A549 (cell line): ENCODE measurements at regions not wholly inside any gene's neighbourhood (a gene's known extent, or its start where the extent isn't known, plus 50 kb on each side); places are given as distances from the start of the nearest gene placed in this dataset.

Source experiments
- ATAC-seq, 2 experiments: fragments of 200-7000 bp in 1 of 2; fragments of >200 bp in 1 of 2; cut with Nextera tagmentation in 1 of 2; cut with Tn5 transposase in 1 of 2; 3 replicates each; pipeline versions ENCODE4 v1.8.0 to v1.9.1; 2018 to 2020; ENCODE audit warnings: mild to moderate bottlenecking in 1 of 2, moderate library complexity in 1 of 2
- CTCF ChIA-PET: fragments of 300-600 bp; sonication (Branson Sonifier 250); formaldehyde crosslinking; extraction: SDS; loops from one replicate; lab custom pipeline; 2021; ENCODE audit warnings: antibody characterized with exemption, inconsistent platforms; lab: Yijun Ruan, JAX
- POLR2A ChIA-PET: fragments of 350-600 bp; formaldehyde crosslinking; extraction: SDS; loops from one replicate; lab custom pipeline; 2021; ENCODE audit warnings: antibody characterized with exemption, inconsistent platforms; lab: Yijun Ruan, JAX
- DNase-seq, 2 experiments: peaks; one replicate each; pipeline versions ENCODE4 v3.0.0 to v3.0.0-alpha.2; 2011 to 2016; ENCODE audit warnings: low read depth in 1 of 2, low spot score in 1 of 2
- FAIRE-seq: peaks from 2 replicates; lab custom pipeline; 2011; peaks lifted over from hg19 to GRCh38; lab: Jason Lieb, UNC
- H3K27ac ChIP-seq, 2 experiments: fragments of >200 bp; sonication (Bioruptor Twin); formaldehyde crosslinking; 3 replicates each; pipeline ENCODE4 v1.5.1; 2016 to 2017
- H3K4me1 ChIP-seq: fragments of >200 bp; sonication (Bioruptor Twin); formaldehyde crosslinking; 3 replicates; pipeline ENCODE4 v1.6.1; 2016
- H3K4me2 ChIP-seq: fragments of >200 bp; sonication (Bioruptor Twin); formaldehyde crosslinking; 3 replicates; pipeline ENCODE4 v1.6.1; 2016
- H3K4me3 ChIP-seq: fragments of >200 bp; sonication (Bioruptor Twin); formaldehyde crosslinking; 3 replicates; pipeline ENCODE4 v1.5.1; 2016
- H3K9me3 ChIP-seq: fragments of >200 bp; sonication (Bioruptor Twin); formaldehyde crosslinking; 3 replicates; pipeline ENCODE4 v1.6.1; 2016
- BHLHE40 ChIP-seq: IDR thresholded peaks from 2 replicates; pipeline ENCODE4 v1.6.1; 2012; ENCODE audit warnings: low read depth, low read length, inconsistent platforms
- CBX2 ChIP-seq: fragments of 200-600 bp; sonication (generic); IDR thresholded peaks from 2 replicates; pipeline ENCODE4 v1.6.1; 2016; ENCODE audit warnings: low read depth, mild to moderate bottlenecking, borderline replicate concordance
- CHD4 ChIP-seq: fragments of 200-600 bp; sonication (generic); IDR thresholded peaks from 2 replicates; pipeline ENCODE4 v1.6.1; 2016; ENCODE audit warnings: antibody characterized with exemption, mild to moderate bottlenecking, borderline replicate concordance
- EHF ChIP-seq: fragments of 250-450 bp; sonication (Bioruptor Pico); IDR thresholded peaks from 2 replicates; pipeline ENCODE4 v1.5.0; 2020; ENCODE audit warnings: mild to moderate bottlenecking
- FOXS1 ChIP-seq: fragments of 250-450 bp; sonication (Bioruptor Pico); IDR thresholded peaks from 2 replicates; pipeline ENCODE4 v1.5.0; 2020; ENCODE audit warnings: mild to moderate bottlenecking, moderate library complexity
- HEYL ChIP-seq: fragments of 250-450 bp; sonication (Bioruptor Pico); IDR thresholded peaks from 2 replicates; pipeline ENCODE4 v1.8.0; 2021; ENCODE audit warnings: mild to moderate bottlenecking, moderate library complexity
- HOXA7 ChIP-seq: fragments of 250-450 bp; sonication (Bioruptor Pico); IDR thresholded peaks from 2 replicates; pipeline ENCODE4 v1.5.0; 2020; ENCODE audit warnings: mild to moderate bottlenecking, moderate library complexity
- HOXB13 ChIP-seq: fragments of 250-450 bp; sonication (Bioruptor Pico); IDR thresholded peaks from 2 replicates; pipeline ENCODE4 v1.5.0; 2020; ENCODE audit warnings: low read depth, mild to moderate bottlenecking, moderate library complexity
- JUN ChIP-seq, 2 experiments: fragments of >200 bp; sonication (Bioruptor Twin); formaldehyde crosslinking; IDR thresholded peaks; 2 replicates in 1 of 2; 3 replicates in 1 of 2; pipeline ENCODE4 v1.6.1; 2016 to 2017
- KDM1A ChIP-seq: fragments of 200-600 bp; sonication (generic); IDR thresholded peaks from 2 replicates; pipeline ENCODE4 v1.6.1; 2016; ENCODE audit warnings: low read depth, mild to moderate bottlenecking
- MAZ ChIP-seq: fragments of 150-350 bp; IDR thresholded peaks from 2 replicates; pipeline ENCODE4 v1.6.1; 2014; ENCODE audit warnings: antibody characterized with exemption, low read depth, low read length, borderline replicate concordance
- NR3C1 ChIP-seq: fragments of >200 bp; sonication (Bioruptor Twin); formaldehyde crosslinking; IDR thresholded peaks from 3 replicates; pipeline ENCODE4 v1.6.1; 2017
- PHF8 ChIP-seq: fragments of 200-600 bp; sonication (generic); IDR thresholded peaks from 2 replicates; pipeline ENCODE4 v1.6.1; 2016; ENCODE audit warnings: low read depth, mild to moderate bottlenecking, antibody characterized with exemption, moderate library complexity, borderline replicate concordance
- POLR2A ChIP-seq: IDR thresholded peaks from 2 replicates; pipeline ENCODE4 v1.6.1; 2012; ENCODE audit warnings: mild to moderate bottlenecking, low read length
- POLR2AphosphoS2 ChIP-seq: conservative IDR thresholded peaks from 2 replicates; pipeline ENCODE4 v1.6.1; 2012; ENCODE audit warnings: low read length, improper control_type of control experiment, inconsistent platforms
- RAD21 ChIP-seq, 2 experiments: fragments of >200 bp in 1 of 2; sonication (Bioruptor Twin) in 1 of 2; formaldehyde crosslinking in 1 of 2; IDR thresholded peaks in 1 of 2; conservative IDR thresholded peaks in 1 of 2; 2 replicates in 1 of 2; 3 replicates in 1 of 2; pipeline ENCODE4 v1.6.1; 2012 to 2018; ENCODE audit warnings: inconsistent platforms in 1 of 2
- RFX5 ChIP-seq: fragments of 450-650 bp; IDR thresholded peaks from 2 replicates; pipeline ENCODE4 v1.7.1; 2014; ENCODE audit warnings: antibody characterized with exemption, mild to moderate bottlenecking, moderate library complexity
- SMC3 ChIP-seq: fragments of >200 bp; sonication (Bioruptor Twin); formaldehyde crosslinking; IDR thresholded peaks from 3 replicates; pipeline ENCODE4 v1.6.1; 2018; ENCODE audit warnings: inconsistent platforms
- TFCP2L1 ChIP-seq: fragments of 250-450 bp; sonication (Bioruptor Pico); IDR thresholded peaks from 2 replicates; pipeline ENCODE4 v1.5.0; 2021; ENCODE audit warnings: mild to moderate bottlenecking
- USF2 ChIP-seq: fragments of 450-650 bp; IDR thresholded peaks from 2 replicates; pipeline ENCODE4 v1.6.1; 2014; ENCODE audit warnings: antibody characterized with exemption
- ZC3H11A ChIP-seq: fragments of 450-650 bp; IDR thresholded peaks from 2 replicates; pipeline ENCODE4 v1.6.1; 2014; ENCODE audit warnings: antibody characterized with exemption, mild to moderate bottlenecking
- ZFP36 ChIP-seq: fragments of 450-650 bp; IDR thresholded peaks from 2 replicates; pipeline ENCODE4 v1.6.1; 2014; ENCODE audit warnings: borderline replicate concordance; ENCODE audit not compliant: partially characterized antibody
- ZNF302 ChIP-seq: fragments of 250-450 bp; sonication (Bioruptor Pico); IDR thresholded peaks from 2 replicates; pipeline ENCODE4 v1.9.0; 2021; ENCODE audit warnings: inconsistent platforms, mild to moderate bottlenecking, moderate library complexity
- ZSCAN20 ChIP-seq: fragments of 250-450 bp; sonication (Bioruptor Pico); IDR thresholded peaks from 2 replicates; pipeline ENCODE4 v1.8.0; 2022; ENCODE audit warnings: mild to moderate bottlenecking, moderate library complexity
- WGBS: methylation state at CpG from one replicate; pipeline ENCODE4 v1.1.6; 2017; ENCODE audit errors: missing lambda C conversion rate; 5-methylcytosine and 5-hydroxymethylcytosine counted together
- TF ChIP-seq, protein P1 (sequence below): fragments of >200 bp; sonication (Bioruptor Twin); formaldehyde crosslinking; IDR thresholded peaks from 3 replicates; pipeline ENCODE4 v1.5.1; 2016
- TF ChIP-seq, protein P2 (sequence below): IDR thresholded peaks from 2 replicates; pipeline ENCODE4 v1.6.1; 2012; ENCODE audit warnings: low read depth, borderline replicate concordance
- TF ChIP-seq, protein P3 (sequence below): fragments of >200 bp; sonication (Bioruptor Twin); formaldehyde crosslinking; IDR thresholded peaks from 2 replicates; pipeline ENCODE4 v1.6.1; 2016

DNA sequence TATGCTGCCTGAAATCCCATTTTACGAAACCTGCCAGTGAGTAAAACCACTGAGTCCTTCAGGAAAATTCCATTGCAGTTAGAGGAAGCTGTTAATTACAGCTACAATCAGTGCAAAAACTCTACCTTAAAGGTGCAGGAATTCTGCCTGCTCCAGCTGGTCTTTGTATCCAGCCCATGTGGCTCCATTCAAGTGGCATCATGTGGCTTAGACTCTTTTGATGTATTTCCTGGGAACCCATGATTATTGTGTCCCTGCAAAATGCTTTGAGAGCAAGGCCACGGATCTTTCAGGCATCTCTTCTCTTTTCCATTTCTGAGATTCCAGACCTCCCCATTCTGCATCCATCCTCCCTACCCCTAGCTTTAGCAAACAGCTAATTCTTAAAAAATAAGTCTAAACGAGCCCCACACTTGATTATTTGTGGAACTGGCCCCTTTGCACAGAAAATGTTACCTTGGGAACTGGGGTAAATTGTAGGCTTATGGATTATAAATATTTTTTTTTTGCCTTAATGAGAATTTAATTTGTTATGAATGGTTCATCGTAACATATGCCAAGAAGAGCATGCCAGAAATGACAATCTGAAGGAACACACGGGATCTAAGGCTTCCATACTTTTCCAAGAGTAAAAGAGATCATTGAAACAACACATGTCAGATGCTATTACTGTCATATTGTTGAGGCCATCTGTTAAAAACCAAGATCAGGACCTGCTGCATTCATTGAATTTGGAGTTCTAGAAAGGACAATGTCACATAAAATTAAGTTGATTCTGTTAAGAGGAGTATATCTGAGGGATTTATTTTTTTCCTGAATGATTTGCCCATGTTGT, 144.6 kb downstream of the TPH2 start:
- Histone ChIP-seq H3K9me3 (no peaks in the 10 kb centered on the region), H3K4me1 (no peaks in the 10 kb centered on the region), H3K4me2 (no peak overlapping the region), H3K27ac (no peak overlapping the region), H3K4me3 (no peak overlapping the region)
- ChIA-PET CTCF (no interaction called here), POLR2A (no interaction called here)
- TF ChIP-seq RAD21 (conservative IDR thresholded peaks at IDR 0.05 in 1 of 2, IDR thresholded peaks at IDR 0.05 in 1 of 2) (no peak), MAZ (no peak), BHLHE40 (no peak), ZNF302 (CRISPR knock-in tag) (no peak), ZC3H11A (no peak), KDM1A (no peak), RFX5 (no peak)
- WGBS, result 2% methylated on average over 5 of the region's 5 CpGs
- no peak for FAIRE-seq
- ATAC-seq, result no peak
- no peak for DNase-seq

DNA sequence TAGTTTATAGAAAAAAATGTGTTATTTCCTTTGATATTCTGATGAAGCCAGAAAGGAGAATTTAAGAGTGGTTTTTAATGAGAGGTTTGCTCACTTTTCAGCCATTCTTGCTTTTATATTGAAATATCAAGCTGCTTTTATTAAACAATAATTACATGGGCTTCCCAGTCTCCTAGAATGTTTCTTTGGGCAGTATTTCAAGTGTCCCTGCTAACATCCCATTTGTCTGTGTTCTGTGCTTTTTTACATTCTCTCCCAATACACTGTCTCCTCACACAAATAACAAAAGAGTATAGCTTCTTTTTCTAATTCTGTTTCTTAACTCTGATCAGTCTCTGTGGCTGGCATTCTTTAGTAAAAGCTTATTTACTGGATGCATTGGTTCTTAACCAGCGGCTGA, 145.4 kb downstream of the TPH2 start:
- DNase-seq (no peak), FAIRE-seq (no peak), ATAC-seq (no peak)
- ChIA-PET POLR2A (no interaction called here), CTCF (no interaction called here)
- 0% methylated on average over 1 of the region's 1 CpG for WGBS
- Histone ChIP-seq H3K4me1 (no peaks in the 10 kb centered on the region), H3K4me3 (no peak overlapping the region), H3K9me3 (no peaks in the 10 kb centered on the region), H3K27ac (no peak overlapping the region)
- TF ChIP-seq ZFP36 (no peak), SMC3 (no peak), HOXB13 (CRISPR knock-in tag) (no peak), CHD4 (no peak), CBX2 (no peak), TFCP2L1 (CRISPR knock-in tag) (no peak), POLR2AphosphoS2 (no peak), USF2 (no peak), HEYL (CRISPR knock-in tag) (no peak)
- TF ChIP-seq, protein P1, sequence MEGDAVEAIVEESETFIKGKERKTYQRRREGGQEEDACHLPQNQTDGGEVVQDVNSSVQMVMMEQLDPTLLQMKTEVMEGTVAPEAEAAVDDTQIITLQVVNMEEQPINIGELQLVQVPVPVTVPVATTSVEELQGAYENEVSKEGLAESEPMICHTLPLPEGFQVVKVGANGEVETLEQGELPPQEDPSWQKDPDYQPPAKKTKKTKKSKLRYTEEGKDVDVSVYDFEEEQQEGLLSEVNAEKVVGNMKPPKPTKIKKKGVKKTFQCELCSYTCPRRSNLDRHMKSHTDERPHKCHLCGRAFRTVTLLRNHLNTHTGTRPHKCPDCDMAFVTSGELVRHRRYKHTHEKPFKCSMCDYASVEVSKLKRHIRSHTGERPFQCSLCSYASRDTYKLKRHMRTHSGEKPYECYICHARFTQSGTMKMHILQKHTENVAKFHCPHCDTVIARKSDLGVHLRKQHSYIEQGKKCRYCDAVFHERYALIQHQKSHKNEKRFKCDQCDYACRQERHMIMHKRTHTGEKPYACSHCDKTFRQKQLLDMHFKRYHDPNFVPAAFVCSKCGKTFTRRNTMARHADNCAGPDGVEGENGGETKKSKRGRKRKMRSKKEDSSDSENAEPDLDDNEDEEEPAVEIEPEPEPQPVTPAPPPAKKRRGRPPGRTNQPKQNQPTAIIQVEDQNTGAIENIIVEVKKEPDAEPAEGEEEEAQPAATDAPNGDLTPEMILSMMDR, result no peak
- TF ChIP-seq, all 56 proteins: peak for 0
- H3K4me2 ChIP-seq, result no peak overlapping the region

DNA sequence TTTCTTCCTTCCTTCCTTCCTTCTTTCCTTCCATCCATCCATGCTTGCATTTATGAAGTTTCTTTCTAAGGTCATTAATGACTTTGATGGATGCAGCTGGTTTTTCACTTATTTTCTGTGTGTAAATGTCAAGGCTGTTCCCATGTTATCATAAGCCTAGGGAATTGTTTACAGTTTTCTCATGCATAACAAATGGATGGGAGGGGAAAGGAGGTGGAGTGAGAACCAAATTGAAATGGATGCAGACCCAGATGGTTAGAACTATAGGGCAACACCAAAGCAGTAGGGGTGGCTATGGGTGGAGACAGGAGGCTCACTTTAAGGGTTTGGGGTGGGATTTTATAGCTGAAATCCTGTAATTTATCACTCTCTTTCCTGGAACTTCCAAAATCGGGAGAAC, 146.2 kb downstream of the TPH2 start:
- no peak for ATAC-seq
- ChIA-PET POLR2A (no interaction called here), CTCF (no interaction called here)
- Histone ChIP-seq H3K4me1 (no peaks in the 10 kb centered on the region), H3K4me3 (no peak overlapping the region), H3K9me3 (no peaks in the 10 kb centered on the region), H3K4me2 (no peak overlapping the region), H3K27ac (no peak overlapping the region)
- 0% methylated on average over 1 of the region's 1 CpG for WGBS
- no peak for FAIRE-seq
- no peak for DNase-seq
- TF ChIP-seq HOXA7 (no peak), ZSCAN20 (CRISPR knock-in tag) (no peak), POLR2A (no peak), PHF8 (no peak), EHF (no peak), NR3C1 (no peak), MAZ (no peak), FOXS1 (CRISPR knock-in tag) (no peak), JUN (IDR thresholded peaks at IDR 0.05) (no peak)
- TF ChIP-seq, protein P2, sequence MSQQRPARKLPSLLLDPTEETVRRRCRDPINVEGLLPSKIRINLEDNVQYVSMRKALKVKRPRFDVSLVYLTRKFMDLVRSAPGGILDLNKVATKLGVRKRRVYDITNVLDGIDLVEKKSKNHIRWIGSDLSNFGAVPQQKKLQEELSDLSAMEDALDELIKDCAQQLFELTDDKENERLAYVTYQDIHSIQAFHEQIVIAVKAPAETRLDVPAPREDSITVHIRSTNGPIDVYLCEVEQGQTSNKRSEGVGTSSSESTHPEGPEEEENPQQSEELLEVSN, result no peak
- TF ChIP-seq, protein P1, result no peak
- TF ChIP-seq, protein P3, sequence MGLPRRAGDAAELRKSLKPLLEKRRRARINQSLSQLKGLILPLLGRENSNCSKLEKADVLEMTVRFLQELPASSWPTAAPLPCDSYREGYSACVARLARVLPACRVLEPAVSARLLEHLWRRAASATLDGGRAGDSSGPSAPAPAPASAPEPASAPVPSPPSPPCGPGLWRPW, result no peak
